ENCODE measurements at regions not wholly inside any gene's neighbourhood (a gene's known extent, or its start where the extent isn't known, plus 50 kb on each side); places are given as distances from the start of the nearest gene placed in this dataset.

DNA sequence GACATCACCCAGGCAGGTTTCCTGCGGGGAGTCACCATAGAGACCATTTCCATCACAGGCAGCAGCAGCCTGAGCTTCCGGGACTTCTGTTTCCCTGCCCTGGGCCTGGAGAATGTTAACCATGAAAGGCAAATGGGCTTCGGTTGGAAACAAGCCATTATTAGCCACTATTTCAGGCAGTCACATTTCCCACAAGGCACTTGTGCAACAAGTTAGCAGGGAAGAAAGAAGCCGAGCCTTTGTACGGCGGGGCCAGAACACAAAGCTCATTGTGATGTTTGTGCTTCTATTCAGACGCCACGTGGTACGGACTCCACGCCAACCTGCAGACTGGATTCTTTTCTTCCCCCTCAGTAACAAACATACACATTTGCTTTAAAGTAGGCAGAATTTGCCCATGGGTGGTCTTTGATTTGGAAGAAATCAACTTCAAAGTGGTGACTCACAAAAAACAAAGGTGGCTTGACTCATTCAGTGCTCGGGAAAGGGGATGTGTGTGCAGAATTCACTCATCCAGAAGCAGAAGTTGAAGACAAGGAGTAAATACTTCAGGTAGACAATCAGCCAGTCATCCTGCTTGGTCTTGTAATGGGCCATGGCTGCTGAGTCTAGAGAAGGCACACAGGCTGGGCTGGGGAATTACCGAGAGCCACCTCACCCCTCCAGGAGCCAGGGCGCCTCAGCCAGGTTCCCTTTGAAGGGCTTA, 154.2 kb upstream of the PRMT8 start:
- TF ChIP-seq, protein P1, sequence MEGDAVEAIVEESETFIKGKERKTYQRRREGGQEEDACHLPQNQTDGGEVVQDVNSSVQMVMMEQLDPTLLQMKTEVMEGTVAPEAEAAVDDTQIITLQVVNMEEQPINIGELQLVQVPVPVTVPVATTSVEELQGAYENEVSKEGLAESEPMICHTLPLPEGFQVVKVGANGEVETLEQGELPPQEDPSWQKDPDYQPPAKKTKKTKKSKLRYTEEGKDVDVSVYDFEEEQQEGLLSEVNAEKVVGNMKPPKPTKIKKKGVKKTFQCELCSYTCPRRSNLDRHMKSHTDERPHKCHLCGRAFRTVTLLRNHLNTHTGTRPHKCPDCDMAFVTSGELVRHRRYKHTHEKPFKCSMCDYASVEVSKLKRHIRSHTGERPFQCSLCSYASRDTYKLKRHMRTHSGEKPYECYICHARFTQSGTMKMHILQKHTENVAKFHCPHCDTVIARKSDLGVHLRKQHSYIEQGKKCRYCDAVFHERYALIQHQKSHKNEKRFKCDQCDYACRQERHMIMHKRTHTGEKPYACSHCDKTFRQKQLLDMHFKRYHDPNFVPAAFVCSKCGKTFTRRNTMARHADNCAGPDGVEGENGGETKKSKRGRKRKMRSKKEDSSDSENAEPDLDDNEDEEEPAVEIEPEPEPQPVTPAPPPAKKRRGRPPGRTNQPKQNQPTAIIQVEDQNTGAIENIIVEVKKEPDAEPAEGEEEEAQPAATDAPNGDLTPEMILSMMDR (IDR thresholded peaks at IDR 0.05; ENCODE audit: control extremely low read depth, extremely low read depth, low read depth, missing control alignments): no peak
- ChIA-PET CTCF (interaction anchor here (1.1 to 1.4 kb wide), 2 partner anchors 14 to 37 kb away, joined by 3 to 4 read pairs; no protein-coding TSS in a partner anchor), POLR2A (no interaction called here)
- DNase-seq (ENCODE audit: extremely low spot score): no peak

DNA sequence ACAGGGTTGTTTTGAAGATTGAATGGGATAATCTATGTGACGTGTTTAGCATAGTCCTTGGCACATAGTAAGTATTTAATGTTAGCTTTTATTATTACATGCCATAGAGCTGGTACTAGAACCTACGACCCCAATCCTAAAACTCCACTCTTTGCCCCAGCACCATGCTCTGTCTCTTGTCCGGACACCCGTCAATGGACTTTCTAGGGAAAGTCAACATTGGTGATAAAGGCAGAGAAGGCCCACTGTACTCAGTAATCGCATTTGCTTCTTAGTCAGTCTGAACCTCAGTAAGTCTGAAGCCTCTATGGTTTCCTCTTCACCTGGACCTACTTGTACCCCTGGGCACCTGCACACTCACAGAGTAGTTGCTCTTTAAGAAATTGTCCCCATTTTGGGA, 153.1 kb upstream of the PRMT8 start:
- TF ChIP-seq, protein P1 (IDR thresholded peaks at IDR 0.05; ENCODE audit: control extremely low read depth, extremely low read depth, low read depth, missing control alignments): no peak
- no peak for DNase-seq (ENCODE audit: extremely low spot score)
- CTCF ChIA-PET: interaction anchor here (1.0 to 1.9 kb wide), 2 partner anchors 38 to 63 kb away, joined by 4 to 5 read pairs; no protein-coding TSS in a partner anchor
- POLR2A ChIA-PET: no interaction called here

DNA sequence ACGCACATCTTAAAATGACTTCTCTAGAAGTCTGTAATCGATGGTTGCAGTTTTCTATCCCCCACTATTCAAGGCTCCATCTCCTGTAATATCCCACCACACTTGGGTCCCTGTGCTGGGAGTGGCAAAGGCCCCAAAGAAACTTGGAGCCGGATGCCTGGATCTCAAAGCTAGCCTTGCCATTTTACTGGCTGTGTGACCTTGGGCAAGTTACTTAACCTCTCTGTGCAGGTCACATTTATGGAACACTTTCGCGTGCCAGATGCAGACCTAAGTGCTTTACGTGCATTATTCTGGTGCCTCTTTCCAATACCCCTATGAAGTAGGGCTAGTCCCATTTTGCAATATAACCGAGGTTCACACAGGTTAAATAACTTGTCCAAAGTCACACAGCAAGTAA, 151.8 kb upstream of the PRMT8 start:
- TF ChIP-seq, protein P1 (IDR thresholded peaks at IDR 0.05; ENCODE audit: control extremely low read depth, extremely low read depth, low read depth, missing control alignments): no peak
- POLR2A ChIA-PET: no interaction called here
- CTCF ChIA-PET: interaction anchor here (1.9 to 2.8 kb wide), 2 partner anchors 12 to 39 kb away, joined by 5 to 11 read pairs; no protein-coding TSS in a partner anchor
- no peak for DNase-seq (ENCODE audit: extremely low spot score)

DNA sequence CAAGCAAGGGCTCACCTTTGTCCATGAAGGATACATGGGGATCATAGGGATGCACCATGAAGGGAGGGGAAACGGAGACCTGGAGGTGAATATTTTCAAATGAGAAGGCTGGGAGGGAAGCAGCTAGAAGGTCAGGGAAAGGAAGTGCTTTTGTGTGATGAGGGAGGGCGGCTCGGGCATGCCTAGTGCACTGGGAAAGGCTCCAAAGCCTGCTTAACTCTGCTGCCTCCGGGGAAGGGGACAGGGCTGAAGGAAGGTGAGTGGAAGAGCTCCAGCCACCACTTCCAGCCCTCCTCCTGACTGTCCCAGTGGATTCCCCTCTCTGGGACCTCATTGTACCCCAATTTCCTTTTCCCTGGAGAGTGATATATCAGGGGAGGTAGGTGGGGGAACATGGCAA, 149.4 kb upstream of the PRMT8 start:
- POLR2A ChIA-PET: no interaction called here
- no peak for DNase-seq (ENCODE audit: extremely low spot score)
- CTCF ChIA-PET: interaction anchor here (0.7 to 2.8 kb wide), 8 partner anchors 9 to 462 kb away, joined by 3 to 11 read pairs (median 3); no protein-coding TSS in a partner anchor
- TF ChIP-seq, protein P1 (IDR thresholded peaks at IDR 0.05; ENCODE audit: control extremely low read depth, extremely low read depth, low read depth, missing control alignments): no peak

DNA sequence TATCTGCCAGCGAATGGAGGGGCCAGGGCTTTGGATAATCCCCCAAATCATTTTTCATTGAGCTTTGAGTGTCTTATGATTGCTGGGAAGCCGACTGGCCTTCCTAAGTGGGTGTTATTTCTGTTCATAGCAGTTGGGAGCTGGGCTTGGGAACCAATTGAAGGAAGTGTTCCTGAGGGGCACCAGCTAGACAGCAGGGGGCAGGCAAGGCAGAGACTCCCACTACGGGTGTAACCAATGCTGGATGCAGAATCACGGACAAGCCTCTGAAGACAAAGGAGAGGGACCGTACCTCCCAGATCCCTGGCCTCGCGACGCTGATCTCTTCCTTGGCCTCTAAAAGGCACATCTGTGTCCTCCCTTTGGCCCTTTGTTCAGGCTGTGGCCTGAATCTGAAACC, 149.0 kb upstream of the PRMT8 start:
- ChIA-PET CTCF (interaction anchor here (0.7 to 2.8 kb wide), 7 partner anchors 9 to 461 kb away, joined by 3 to 11 read pairs (median 3); no protein-coding TSS in a partner anchor), POLR2A (no interaction called here)
- DNase-seq (ENCODE audit: extremely low spot score): no peak
- TF ChIP-seq, protein P1 (IDR thresholded peaks at IDR 0.05; ENCODE audit: control extremely low read depth, extremely low read depth, low read depth, missing control alignments): no peak

DNA sequence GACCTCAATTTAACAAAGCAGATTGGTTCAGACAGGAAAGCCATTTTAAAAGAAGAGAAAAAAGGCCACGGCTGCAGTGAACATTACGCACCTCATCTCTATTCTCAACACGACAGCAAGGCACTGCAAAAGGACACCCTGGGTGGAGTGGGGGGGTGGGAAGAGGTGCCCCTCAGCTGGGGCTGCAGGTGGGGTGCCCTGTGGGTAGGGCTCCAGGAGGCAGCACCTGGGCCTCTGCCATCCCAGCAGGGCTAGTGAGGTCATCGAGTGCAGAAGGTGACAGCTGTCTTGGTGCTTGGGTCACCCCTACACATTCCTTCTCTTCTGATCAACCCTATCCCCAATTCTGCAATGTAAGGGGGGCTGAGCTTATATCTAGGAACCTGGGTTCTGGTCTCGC, 142.9 kb upstream of the PRMT8 start:
- TF ChIP-seq, protein P1 (IDR thresholded peaks at IDR 0.05; ENCODE audit: control extremely low read depth, extremely low read depth, low read depth, missing control alignments): no peak
- ChIA-PET CTCF (interaction anchor here (1.5 kb wide), 1 partner anchor 47 kb away, joined by 4 read pairs; no protein-coding TSS in a partner anchor), POLR2A (no interaction called here)
- DNase-seq (ENCODE audit: extremely low spot score): no peak

Measured in GM10248 (cell line).